Esophagus squamous epithelium (tissue), 4 donors: ENCODE measurements at regions not wholly inside any gene's neighbourhood (a gene's known extent, or its start where the extent isn't known, plus 50 kb on each side); places are given as distances from the start of the nearest gene placed in this dataset.

Source experiments
- CTCF ChIP-seq, 6 experiments: fragments of 450-650 bp in 4 of 6; fragments of 200-600 bp in 2 of 6; sonication (generic) in 2 of 6; IDR thresholded peaks; one replicate each; pipeline ENCODE4 v1.5.1; 2016 to 2019; ENCODE audit warnings: antibody characterized with exemption in 6 of 6, mild to moderate bottlenecking in 4 of 6, moderate library complexity in 4 of 6
- POLR2A ChIP-seq, 4 donors: fragments of 450-650 bp; IDR thresholded peaks; one replicate each; pipeline ENCODE4 v1.6.1; 2017; ENCODE audit warnings: antibody characterized with exemption in 4 of 4, mild to moderate bottlenecking in 4 of 4, moderate library complexity in 3 of 4

- TF ChIP-seq CTCF (IDR thresholded peaks at IDR 0.05) (no peak), POLR2A (IDR thresholded peaks at IDR 0.05) (no peak)
Observed at GRCh38 chr6:14746139-14746837, 499.6 kb upstream of the JARID2 start.
